ENCODE measurements at regions not wholly inside any gene's neighbourhood (a gene's known extent, or its start where the extent isn't known, plus 50 kb on each side); places are given as distances from the start of the nearest gene placed in this dataset.

- no peak for DNase-seq
These were observed 265.3 kb upstream of the TGFBR2 start for GRCh38 chr3:30341079-30341478.

- no peak for DNase-seq
These were observed 264.6 kb upstream of the TGFBR2 start for GRCh38 chr3:30341851-30342250.

- no peak for DNase-seq
These were observed 263.9 kb upstream of the TGFBR2 start for GRCh38 chr3:30342318-30343060.

GRCh38 chr3:30343067-30343831 is 263.2 kb upstream of the TGFBR2 start:
- DNase-seq = no peak

- no peak for DNase-seq
These were observed 262.5 kb upstream of the TGFBR2 start for GRCh38 chr3:30343861-30344260.

GRCh38 chr3:30344288-30344687 is 262.1 kb upstream of the TGFBR2 start:
- DNase-seq = no peak

- no peak for DNase-seq
These were observed 259.5 kb upstream of the TGFBR2 start for GRCh38 chr3:30346933-30347320.

- no peak for DNase-seq
These were observed 258.7 kb upstream of the TGFBR2 start for GRCh38 chr3:30347679-30348216.

GRCh38 chr3:30349507-30349906 is 256.9 kb upstream of the TGFBR2 start:
- DNase-seq = no peak

GRCh38 chr3:30350011-30350410 is 256.4 kb upstream of the TGFBR2 start:
- DNase-seq = no peak

- DNase-seq = no peak
These were observed 255.5 kb upstream of the TGFBR2 start for GRCh38 chr3:30350901-30351300.

GRCh38 chr3:30352410-30353318 is 253.7 kb upstream of the TGFBR2 start:
- no peak for DNase-seq

GRCh38 chr3:30353711-30354467 is 252.5 kb upstream of the TGFBR2 start:
- DNase-seq = peak; percentile 51

GRCh38 chr3:30354513-30354912 is 251.9 kb upstream of the TGFBR2 start:
- no peak for DNase-seq

- DNase-seq = no peak
These were observed 251.4 kb upstream of the TGFBR2 start for GRCh38 chr3:30354972-30355371.

- no peak for DNase-seq
These were observed 250.8 kb upstream of the TGFBR2 start for GRCh38 chr3:30355622-30356021.

- no peak for DNase-seq
These were observed 249.3 kb upstream of the TGFBR2 start for GRCh38 chr3:30356866-30357753.

- DNase-seq = no peak
These were observed 248.5 kb upstream of the TGFBR2 start for GRCh38 chr3:30357897-30358296.

- DNase-seq = no peak
These were observed 247.5 kb upstream of the TGFBR2 start for GRCh38 chr3:30358871-30359270.

GRCh38 chr3:30368978-30369377 is 237.4 kb upstream of the TGFBR2 start:
- no peak for DNase-seq

GRCh38 chr3:30370681-30371271 is 235.6 kb upstream of the TGFBR2 start:
- DNase-seq = no peak
